H1 (cell line): ENCODE measurements at regions not wholly inside any gene's neighbourhood (a gene's known extent, or its start where the extent isn't known, plus 50 kb on each side); places are given as distances from the start of the nearest gene placed in this dataset.

ENCODE experiments used
- CTCF ChIA-PET: fragments of 300-600 bp; sonication (Branson Sonifier 250); formaldehyde crosslinking; loops from one replicate; lab custom pipeline; 2021; ENCODE audit not compliant: partially characterized antibody; lab: Charles Lee
- POLR2A ChIA-PET: fragments of 300-600 bp; sonication (Branson Sonifier 250); formaldehyde crosslinking; loops from one replicate; lab custom pipeline; 2021; ENCODE audit warnings: inconsistent platforms; ENCODE audit not compliant: partially characterized antibody; lab: Charles Lee
- DNase-seq, 2 experiments: peaks; one replicate each; pipeline versions ENCODE4 v3.0.0 to v3.0.0-alpha.2; 2010 to 2022; ENCODE audit warnings: low spot score in 2 of 2, low read depth in 1 of 2, mixed read lengths in 1 of 2
- FAIRE-seq: peaks from 2 replicates; lab custom pipeline; 2011; peaks lifted over from hg19 to GRCh38; lab: Jason Lieb, UNC
- H2AFZ ChIP-seq: 2 replicates; pipeline ENCODE4 v1.8.1; 2012; ENCODE audit warnings: low read length, inconsistent platforms
- H2AK5ac ChIP-seq: 2 replicates; pipeline ENCODE4 v1.6.1; 2013; ENCODE audit warnings: low read depth, low read length
- H2BK120ac ChIP-seq: replicated peaks from 2 replicates; pipeline ENCODE3; 2013; ENCODE audit warnings: low read depth, low read length, inconsistent platforms
- H2BK12ac ChIP-seq: 2 replicates; pipeline ENCODE4 v1.6.1; 2013; ENCODE audit warnings: low read depth, low read length
- H2BK15ac ChIP-seq: 2 replicates; pipeline ENCODE4 v1.6.1; 2013; ENCODE audit warnings: low read length
- H2BK20ac ChIP-seq: 2 replicates; pipeline ENCODE4 v1.6.1; 2013; ENCODE audit warnings: low read length
- H2BK5ac ChIP-seq: 2 replicates; pipeline ENCODE4 v1.6.1; 2013; ENCODE audit warnings: low read depth, low read length
- H3K14ac ChIP-seq: 2 replicates; pipeline ENCODE4 v1.6.1; 2013; ENCODE audit warnings: inconsistent platforms; ENCODE audit not compliant: insufficient read length
- H3K18ac ChIP-seq: 2 replicates; pipeline ENCODE4 v1.6.1; 2013; ENCODE audit warnings: low read length; ENCODE audit errors: extremely low read depth
- H3K23ac ChIP-seq: 2 replicates; pipeline ENCODE4 v1.6.1; 2013; ENCODE audit warnings: inconsistent platforms; ENCODE audit not compliant: insufficient read length
- H3K23me2 ChIP-seq: 2 replicates; pipeline ENCODE4 v1.6.1; 2013; ENCODE audit warnings: low read depth, low read length
- H3K27ac ChIP-seq: 2 replicates; pipeline ENCODE4 v1.6.1; 2011; ENCODE audit warnings: low read depth, low read length, inconsistent platforms
- H3K27me3 ChIP-seq, 4 experiments: replicated peaks in 1 of 4; 1 replicate in 1 of 4; 2 replicates in 3 of 4; pipeline versions ENCODE4 v1.6.1 to v1.8.1; 2011 to 2013; ENCODE audit warnings: low read length in 3 of 4, mild to moderate bottlenecking in 3 of 4, inconsistent platforms in 2 of 4, mixed read lengths in 2 of 4, moderate library complexity in 1 of 4; ENCODE audit not compliant: control insufficient read depth in 3 of 4, insufficient read depth in 3 of 4; ENCODE audit errors: extremely low read depth in 1 of 4
- H3K36me3 ChIP-seq, 4 experiments: 2 replicates each; pipeline versions ENCODE4 v1.6.1 to v1.8.1; 2011 to 2013; ENCODE audit warnings: mild to moderate bottlenecking in 4 of 4, low read length in 3 of 4, moderate library complexity in 2 of 4, control low read depth in 1 of 4, inconsistent platforms in 1 of 4; ENCODE audit not compliant: insufficient read depth in 4 of 4, control insufficient read depth in 2 of 4
- H3K4ac ChIP-seq: replicated peaks from 2 replicates; pipeline ENCODE3; 2013; ENCODE audit warnings: low read length, low read depth, mixed read lengths, inconsistent platforms; ENCODE audit not compliant: insufficient read length
- H3K4me1 ChIP-seq, 4 experiments: replicated peaks in 1 of 4; 1 replicate in 1 of 4; 2 replicates in 3 of 4; pipeline versions ENCODE4 v1.6.1 to v1.8.1; 2011 to 2013; ENCODE audit warnings: low read length in 3 of 4, inconsistent platforms in 2 of 4, mixed read lengths in 1 of 4; ENCODE audit not compliant: insufficient read depth in 4 of 4, control insufficient read depth in 3 of 4
- H3K4me2 ChIP-seq, 2 experiments: 2 replicates each; pipeline versions ENCODE4 v1.6.1 to v1.8.1; 2011 to 2013; ENCODE audit warnings: low read depth in 2 of 2, low read length in 2 of 2, control low read depth in 1 of 2, inconsistent platforms in 1 of 2, mild to moderate bottlenecking in 1 of 2; ENCODE audit not compliant: insufficient read depth in 1 of 2
- H3K4me3 ChIP-seq, 4 experiments: fragments of 200-600, 300-600 bp in 1 of 4; sonication (generic), shearing (Covaris generic), sonication (Bioruptor Twin) in 1 of 4; 2 replicates each; pipeline versions ENCODE4 v1.5.1 to v1.8.1; 2011 to 2016; ENCODE audit warnings: low read length in 4 of 4, low read depth in 3 of 4, control low read depth in 2 of 4, inconsistent platforms in 2 of 4, mild to moderate bottlenecking in 2 of 4, mixed read lengths in 1 of 4, moderate library complexity in 1 of 4; ENCODE audit not compliant: insufficient read depth in 2 of 4; ENCODE audit errors: extremely low read depth in 1 of 4
- H3K56ac ChIP-seq: replicated peaks from 2 replicates; pipeline ENCODE3; 2013; ENCODE audit warnings: low read depth, mild to moderate bottlenecking, mixed read lengths, low read length, inconsistent platforms; ENCODE audit not compliant: insufficient read length
- H3K79me1 ChIP-seq: 2 replicates; pipeline ENCODE4 v1.6.1; 2013; ENCODE audit warnings: low read depth, low read length, control low read depth
- H3K79me2 ChIP-seq, 2 experiments: 2 replicates each; pipeline versions ENCODE4 v1.6.1 to v1.8.1; 2012 to 2013; ENCODE audit warnings: low read length in 2 of 2, mild to moderate bottlenecking in 2 of 2, inconsistent platforms in 1 of 2; ENCODE audit not compliant: insufficient read depth in 2 of 2, control insufficient read depth in 1 of 2
- H3K9ac ChIP-seq, 4 experiments: replicated peaks in 1 of 4; 1 replicate in 1 of 4; 2 replicates in 3 of 4; pipeline versions ENCODE4 v1.6.1 to v1.8.1; 2011 to 2013; ENCODE audit warnings: low read depth in 3 of 4, low read length in 3 of 4, control low read depth in 2 of 4, mild to moderate bottlenecking in 2 of 4, moderate library complexity in 2 of 4, inconsistent platforms in 1 of 4; ENCODE audit errors: extremely low read depth in 1 of 4
- H3K9me3 ChIP-seq, 2 experiments: 2 replicates each; pipeline versions ENCODE4 v1.6.1 to v1.8.1; 2012 to 2013; ENCODE audit warnings: mild to moderate bottlenecking in 2 of 2, moderate library complexity in 2 of 2, control low read depth in 1 of 2, inconsistent platforms in 1 of 2, low read depth in 1 of 2, low read length in 1 of 2, mixed read lengths in 1 of 2; ENCODE audit not compliant: insufficient read depth in 2 of 2
- H4K20me1 ChIP-seq, 2 experiments: replicated peaks in 1 of 2; 2 replicates each; pipeline versions ENCODE3 to v1.8.1; 2011 to 2013; ENCODE audit warnings: inconsistent platforms in 2 of 2, low read length in 2 of 2, mild to moderate bottlenecking in 1 of 2; ENCODE audit not compliant: insufficient read depth in 2 of 2, control insufficient read depth in 1 of 2
- H4K5ac ChIP-seq: 2 replicates; pipeline ENCODE4 v1.6.1; 2013; ENCODE audit warnings: low read length, low read depth, mixed read lengths, inconsistent platforms; ENCODE audit not compliant: insufficient read length
- H4K8ac ChIP-seq: 2 replicates; pipeline ENCODE4 v1.8.0; 2013; ENCODE audit warnings: mild to moderate bottlenecking, moderate library complexity, low read length, inconsistent platforms; ENCODE audit not compliant: insufficient read depth; ENCODE audit errors: extremely low read depth
- H4K91ac ChIP-seq: replicated peaks from 2 replicates; pipeline ENCODE3; 2013; ENCODE audit warnings: low read length, mixed read lengths, inconsistent platforms; ENCODE audit not compliant: insufficient read length
- BACH1 ChIP-seq: IDR thresholded peaks from 2 replicates; pipeline ENCODE4 v1.6.1; 2012; ENCODE audit warnings: low read length, improper control_type of control experiment
- MAFK ChIP-seq: IDR thresholded peaks from 2 replicates; pipeline ENCODE4 v1.6.1; 2012; ENCODE audit warnings: low read depth, mild to moderate bottlenecking, improper control_type of control experiment, low read length
- NANOG ChIP-seq: IDR thresholded peaks from 2 replicates; pipeline ENCODE4 v1.6.1; 2011; ENCODE audit warnings: low read length, low read depth, mild to moderate bottlenecking, inconsistent platforms; ENCODE audit not compliant: insufficient read depth, poor library complexity, severe bottlenecking
- PHF8 ChIP-seq: fragments of 200-600 bp; sonication (generic); conservative IDR thresholded peaks from 2 replicates; pipeline ENCODE4 v1.7.1; 2012; ENCODE audit warnings: low read depth, mild to moderate bottlenecking, inconsistent platforms, low read length, moderate library complexity
- SIRT6 ChIP-seq: IDR thresholded peaks from one replicate; pipeline ENCODE4 v1.7.1; 2012; ENCODE audit warnings: low read length, inconsistent platforms

DNA sequence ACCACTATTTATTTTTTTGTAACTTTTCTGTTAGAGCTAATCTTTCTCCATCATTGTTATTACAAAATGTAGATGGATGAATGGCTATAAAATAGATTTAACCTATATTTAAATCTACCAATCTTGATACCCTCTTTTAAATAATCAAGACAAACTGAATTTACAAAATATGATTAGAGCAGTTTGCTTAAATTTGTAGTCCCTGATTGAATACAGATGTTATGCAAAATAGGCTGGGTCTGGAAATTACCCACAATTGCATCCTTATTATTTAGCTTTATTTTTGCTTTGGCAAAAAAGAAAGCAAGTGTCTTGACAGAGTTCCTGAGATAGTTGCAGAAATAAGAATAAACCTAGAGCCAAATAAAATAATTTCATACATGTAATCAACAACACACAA is 352.8 kb downstream of the KLF12 start:
- H4K91ac ChIP-seq, result no peak overlapping the region
- ChIA-PET POLR2A (no interaction called here), CTCF (interaction anchor here (1.0 kb wide), 1 partner anchor 14 kb away, joined by 3 read pairs; no protein-coding TSS in a partner anchor)
- H3K9me3 ChIP-seq, result no peaks in the 10 kb centered on the region
- H3K4me1 ChIP-seq, result no peaks in the 10 kb centered on the region
- H3K27me3 ChIP-seq, result no peaks in the 10 kb centered on the region
- DNase-seq (no peak), FAIRE-seq (no peak)
- no peak overlapping the region for H3K4me3 ChIP-seq
- no peak overlapping the region for H2BK120ac ChIP-seq
- H2AK5ac ChIP-seq, result no peak overlapping the region
- no peak overlapping the region for H4K8ac ChIP-seq
- H3K9ac ChIP-seq, result no peak overlapping the region
- H2AFZ ChIP-seq, result no peak overlapping the region
- no peaks in the 10 kb centered on the region for H3K36me3 ChIP-seq
- no peaks in the 10 kb centered on the region for H3K23me2 ChIP-seq
- no peak overlapping the region for H3K14ac ChIP-seq
- peaks cover 0 to 1% of the 10 kb centered on the region in 2 experiments for H4K20me1 ChIP-seq
- no peak overlapping the region for H3K27ac ChIP-seq
- H3K18ac ChIP-seq, result no peak overlapping the region
- H3K79me1 ChIP-seq, result no peaks in the 10 kb centered on the region
- no peak overlapping the region for H2BK5ac ChIP-seq
- no peak overlapping the region for H3K4ac ChIP-seq
- no peak overlapping the region for H2BK12ac ChIP-seq
- H2BK15ac ChIP-seq, result no peak overlapping the region
- H3K23ac ChIP-seq, result no peak overlapping the region
- no peak overlapping the region for H3K4me2 ChIP-seq
- no peak for TF ChIP-seq BACH1
- no peak for TF ChIP-seq SIRT6
- TF ChIP-seq PHF8, result no peak
- no peak for TF ChIP-seq NANOG
- no peak for TF ChIP-seq MAFK
- H2BK20ac ChIP-seq, result no peak overlapping the region
- H3K79me2 ChIP-seq, result no peaks in the 10 kb centered on the region
- H3K56ac ChIP-seq, result no peak overlapping the region
- no peak overlapping the region for H4K5ac ChIP-seq
